ENCODE measurements at regions not wholly inside any gene's neighbourhood (a gene's known extent, or its start where the extent isn't known, plus 50 kb on each side); places are given as distances from the start of the nearest gene placed in this dataset.

DNA sequence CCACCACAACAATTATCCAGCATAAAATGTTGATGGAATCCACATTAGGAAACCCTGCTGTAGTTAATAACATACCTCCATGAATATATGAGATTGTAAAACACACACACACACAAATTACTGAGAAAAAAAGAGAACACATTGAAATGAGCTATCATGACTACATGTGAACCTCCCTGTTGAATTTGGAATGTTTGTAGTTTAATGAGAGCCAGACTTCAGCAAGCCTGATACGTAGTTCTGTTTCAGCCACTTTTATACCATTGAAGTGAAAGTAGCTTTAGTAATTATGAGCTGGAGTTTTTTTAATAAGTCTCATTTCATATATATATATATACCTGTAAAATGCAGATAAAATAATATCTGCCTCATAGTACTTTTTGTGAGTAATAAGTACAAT lies 1146.4 kb downstream of the NAALADL2 start:
- TF ChIP-seq SUZ12 (IDR thresholded peaks at IDR 0.05; ENCODE audit: extremely low read depth, insufficient read depth, insufficient read length) (no peak), ZNF274 (IDR thresholded peaks at IDR 0.05; ENCODE audit: low read depth, low read length) (no peak)
